Stimulated activated CD4-positive, alpha-beta T cell treated with anti-CD3 and anti-CD28 coated beads, Interleukin-12 subunit alpha, Interleukin-12 subunit beta, amount 100 ng/mL, for 4 hours (primary cell): ENCODE measurements at regions not wholly inside any gene's neighbourhood (a gene's known extent, or its start where the extent isn't known, plus 50 kb on each side); places are given as distances from the start of the nearest gene placed in this dataset.

Experiments
- DNase-seq: peaks from one replicate; pipeline ENCODE4 v3.0.0-alpha.2; 2020

DNA sequence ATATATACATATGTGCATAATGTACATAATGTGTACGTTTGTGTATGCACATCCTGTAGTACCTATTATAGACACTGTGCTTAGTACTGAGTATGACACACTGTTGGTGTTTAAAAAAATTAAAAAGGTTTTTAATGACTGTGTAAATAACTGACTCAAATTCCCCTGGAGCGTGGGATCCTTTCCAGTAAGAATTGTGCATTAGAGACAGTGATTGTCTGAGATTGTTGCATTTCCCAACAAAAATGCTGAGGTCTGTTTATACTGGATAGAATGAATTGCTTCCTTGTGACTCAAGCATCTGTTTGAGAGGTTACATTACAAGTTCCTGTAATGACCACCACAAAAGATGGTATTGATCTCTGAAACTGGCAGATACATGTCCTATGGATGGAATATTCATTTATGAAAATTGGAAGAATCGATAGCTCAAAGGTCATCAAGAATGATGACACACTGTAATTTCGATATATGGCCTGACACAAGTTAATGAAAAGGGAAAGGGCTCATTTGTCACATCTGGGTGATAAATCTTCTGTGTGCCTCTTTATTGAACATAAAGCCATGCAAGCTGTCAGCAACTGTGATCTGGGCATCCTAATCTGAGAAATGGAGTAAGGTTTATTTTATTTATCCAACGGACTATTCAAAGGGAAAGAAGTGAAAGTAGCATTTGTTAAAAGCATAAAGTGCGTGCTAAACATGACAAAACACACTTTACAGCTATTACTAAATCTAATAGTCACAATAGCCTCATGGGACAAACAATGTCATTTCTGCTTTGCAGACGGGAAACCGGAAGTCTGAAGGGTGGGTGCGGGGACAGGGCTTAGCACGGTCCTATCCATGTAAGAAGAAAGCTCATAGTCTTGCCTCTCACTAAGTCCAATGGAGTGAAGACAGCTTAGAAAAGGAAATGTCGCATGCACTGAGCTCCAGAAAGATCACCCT is 228.8 kb downstream of the CDH11 start:
- DNase-seq, result no peak

DNA sequence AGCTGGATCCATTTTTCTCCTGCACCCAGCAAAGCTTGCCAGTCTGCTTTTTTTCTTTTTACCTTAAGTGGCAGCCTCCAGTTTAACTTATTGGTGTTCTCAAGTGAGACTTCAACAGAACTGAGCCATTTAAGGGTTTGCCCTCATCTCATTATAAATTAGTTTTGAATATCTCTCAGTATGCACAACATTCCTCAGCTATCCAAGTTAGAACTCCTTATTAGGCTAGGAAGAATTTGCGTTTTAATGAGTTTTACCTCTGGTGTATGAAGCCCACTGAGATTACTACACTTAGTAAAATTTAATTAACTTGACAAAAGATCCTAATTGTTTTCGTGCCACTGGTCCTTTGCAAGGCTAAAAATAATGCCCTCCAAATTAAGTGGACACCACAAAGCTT is 232.4 kb downstream of the CDH11 start:
- no peak for DNase-seq

DNA sequence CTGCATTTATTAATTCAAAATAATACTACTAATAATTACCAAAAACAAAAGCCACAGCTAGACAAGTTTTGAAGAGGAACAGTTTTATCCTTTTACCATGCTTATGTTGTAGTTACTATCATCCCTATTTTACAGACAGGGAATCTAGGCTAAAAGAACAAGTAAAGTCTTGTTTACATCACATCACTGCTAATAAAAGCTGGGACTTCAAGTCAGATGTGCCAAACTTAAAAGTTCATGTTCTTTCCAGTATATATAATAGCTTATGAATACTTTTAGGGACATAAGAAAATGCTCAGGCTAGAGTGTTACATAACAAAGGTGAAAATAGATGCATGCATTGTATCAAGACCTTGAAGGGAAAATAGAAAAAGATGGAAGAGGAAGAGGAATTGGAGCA is 234.2 kb downstream of the CDH11 start:
- no peak for DNase-seq

DNA sequence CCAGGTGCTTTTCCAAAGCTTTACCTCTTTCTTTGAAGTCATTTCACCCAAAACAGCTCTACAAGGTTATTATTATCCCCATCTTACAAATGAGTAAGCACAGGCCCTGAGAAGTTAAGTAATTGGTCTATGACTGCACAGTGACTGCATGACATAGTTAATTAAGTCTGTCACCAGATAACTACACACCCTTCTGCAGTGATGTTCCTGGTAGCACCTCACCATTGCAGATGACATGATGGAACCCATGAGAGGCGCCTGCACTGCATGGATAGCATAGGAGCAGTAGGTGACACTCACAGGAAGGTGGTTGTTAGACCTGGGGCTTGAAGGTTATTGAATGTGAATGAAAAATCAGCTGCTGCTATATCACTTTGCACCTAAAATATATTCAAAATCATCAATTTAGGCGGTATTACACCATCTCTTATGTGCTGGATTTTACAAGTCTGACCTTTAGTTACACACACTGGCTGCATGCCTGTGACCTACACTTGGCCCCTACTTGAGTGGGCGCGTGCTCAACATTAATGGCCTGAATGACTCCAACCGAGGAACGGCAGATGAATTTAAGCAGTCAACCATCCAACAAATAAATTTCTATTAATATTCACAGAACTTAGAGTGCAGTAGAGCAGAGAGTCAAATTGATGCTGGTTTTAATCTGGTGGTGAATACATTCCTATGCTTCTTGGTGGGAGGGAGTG is 239.6 kb downstream of the CDH11 start:
- DNase-seq, result no peak

DNA sequence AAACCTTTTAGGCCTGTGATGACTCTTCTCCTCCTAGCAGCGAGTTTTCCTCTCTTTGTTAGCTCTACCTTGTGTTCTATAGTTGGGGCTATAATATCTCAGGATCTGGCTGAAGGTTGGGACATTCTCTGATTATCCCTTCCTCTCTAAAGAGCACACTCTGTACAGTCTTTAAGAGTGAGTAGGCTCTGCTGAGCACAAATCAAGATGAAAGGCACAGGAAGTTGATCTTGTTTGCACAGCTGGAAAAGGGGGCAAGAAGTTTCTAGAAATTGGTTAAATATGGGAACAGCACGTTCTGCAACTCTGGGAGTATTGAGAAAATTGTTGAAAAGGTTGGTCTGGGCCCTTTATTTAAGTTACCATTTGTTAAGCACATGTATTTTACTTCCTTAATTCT is 240.9 kb downstream of the CDH11 start:
- no peak for DNase-seq

DNA sequence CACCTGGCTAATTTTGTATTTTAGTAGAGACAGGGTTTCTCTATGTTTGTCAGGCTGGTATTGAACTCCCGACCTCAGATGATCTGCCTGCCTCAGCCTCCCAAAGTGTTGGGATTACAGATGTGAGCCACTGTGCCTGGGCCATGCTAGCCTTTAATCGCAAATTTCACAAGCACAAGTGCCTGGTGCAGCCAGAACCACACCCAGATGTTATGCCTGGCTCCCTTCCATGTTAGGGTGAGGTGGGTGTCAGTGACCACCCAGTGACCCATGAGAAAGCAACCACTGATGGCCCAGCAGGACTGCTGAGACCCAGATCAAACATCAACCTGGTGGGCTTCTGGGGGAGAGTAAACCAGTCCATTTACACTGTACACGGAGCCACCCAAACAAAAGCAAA is 241.9 kb downstream of the CDH11 start:
- no peak for DNase-seq

DNA sequence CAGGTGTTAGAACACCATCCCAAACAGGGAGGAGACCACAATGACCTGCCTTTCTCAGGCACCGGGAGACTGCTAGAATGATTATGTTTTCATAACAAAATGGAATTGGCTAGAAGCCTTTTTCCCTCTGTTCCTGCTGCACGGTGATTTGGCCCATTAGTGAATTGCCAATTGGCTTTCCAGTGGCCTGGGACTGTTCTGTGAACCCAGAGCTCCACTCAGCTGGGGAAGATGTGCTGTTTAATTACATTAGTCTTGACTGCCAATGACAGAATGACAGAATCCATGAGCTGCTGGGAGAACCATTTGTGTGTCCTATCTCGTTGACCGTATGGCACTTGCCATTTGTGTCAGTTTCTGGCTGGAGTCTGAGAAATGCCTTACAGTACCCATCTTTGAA is 242.9 kb downstream of the CDH11 start:
- no peak for DNase-seq

DNA sequence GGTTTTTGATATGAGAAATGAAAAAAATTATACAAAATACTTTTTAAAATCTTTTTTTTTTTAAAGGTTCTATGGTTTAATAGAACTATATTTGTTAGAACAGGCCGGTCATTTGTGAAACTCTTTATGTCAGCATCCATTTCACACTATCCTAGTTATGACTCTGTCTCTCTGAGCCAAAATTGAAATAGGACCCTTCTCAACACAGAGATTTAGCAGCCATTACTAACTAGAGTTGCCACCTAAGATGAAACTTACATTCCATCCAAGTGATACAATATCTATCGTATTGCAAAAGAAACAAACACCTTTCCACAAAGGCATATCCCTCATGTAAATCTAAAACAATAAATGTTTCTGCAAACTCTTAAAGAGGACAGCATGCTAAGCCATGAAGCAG is 249.8 kb downstream of the CDH11 start:
- DNase-seq, result no peak

DNA sequence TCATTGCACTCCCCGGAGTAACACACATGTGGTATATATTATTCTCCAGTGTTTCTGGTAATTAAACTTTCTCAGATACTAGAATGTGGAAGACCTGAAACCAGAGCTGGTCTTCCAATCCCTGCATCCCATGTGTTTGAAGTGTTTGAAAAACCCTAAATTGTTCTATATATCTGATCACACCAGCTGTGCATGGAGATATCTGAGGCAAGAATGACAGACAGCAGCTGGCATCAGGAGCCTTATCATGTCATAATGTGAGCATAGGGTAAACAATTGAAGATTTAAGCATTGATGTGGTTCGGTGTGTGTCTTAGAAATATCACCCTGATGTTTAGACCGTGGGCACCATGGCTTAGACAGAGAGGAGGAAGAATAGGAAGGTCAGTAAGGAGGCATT is 251.0 kb downstream of the CDH11 start:
- no peak for DNase-seq

DNA sequence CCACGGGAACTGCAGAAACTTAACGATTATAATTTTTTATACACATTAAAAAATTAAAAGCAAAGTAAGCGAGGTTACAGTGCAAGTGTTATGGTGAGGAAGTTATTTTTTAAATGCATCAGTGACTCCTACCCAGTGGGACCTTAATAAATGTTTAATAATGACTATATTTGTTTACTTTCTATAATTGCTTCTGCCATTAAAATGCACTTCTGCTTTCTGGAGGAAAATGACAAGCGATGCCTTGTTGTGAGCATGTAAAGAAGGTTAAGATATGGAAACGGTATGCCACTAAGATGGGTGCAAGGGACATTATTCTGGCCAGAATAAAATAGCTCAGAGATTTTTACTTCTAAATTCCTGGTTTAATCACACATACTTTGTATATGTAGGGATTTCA is 252.1 kb downstream of the CDH11 start:
- DNase-seq, result no peak

DNA sequence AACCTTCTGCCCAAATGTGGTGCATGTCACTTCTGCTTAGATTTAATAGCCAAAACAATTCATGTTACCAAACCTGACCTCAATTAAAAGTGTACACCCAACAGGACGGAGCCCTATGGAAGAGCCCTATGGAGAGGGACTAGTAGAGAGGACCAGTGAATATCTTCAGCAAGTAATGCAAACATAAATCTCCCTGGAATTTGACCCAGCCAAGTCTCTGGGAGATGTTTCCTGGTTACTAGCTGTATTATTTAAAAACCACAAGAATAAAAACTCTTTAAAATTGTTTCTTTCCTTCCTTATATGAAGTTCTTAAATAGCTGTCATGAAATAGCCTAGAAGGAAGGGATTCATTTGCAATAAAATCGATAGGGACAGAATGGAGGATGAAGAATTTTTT is 255.8 kb downstream of the CDH11 start:
- no peak for DNase-seq

DNA sequence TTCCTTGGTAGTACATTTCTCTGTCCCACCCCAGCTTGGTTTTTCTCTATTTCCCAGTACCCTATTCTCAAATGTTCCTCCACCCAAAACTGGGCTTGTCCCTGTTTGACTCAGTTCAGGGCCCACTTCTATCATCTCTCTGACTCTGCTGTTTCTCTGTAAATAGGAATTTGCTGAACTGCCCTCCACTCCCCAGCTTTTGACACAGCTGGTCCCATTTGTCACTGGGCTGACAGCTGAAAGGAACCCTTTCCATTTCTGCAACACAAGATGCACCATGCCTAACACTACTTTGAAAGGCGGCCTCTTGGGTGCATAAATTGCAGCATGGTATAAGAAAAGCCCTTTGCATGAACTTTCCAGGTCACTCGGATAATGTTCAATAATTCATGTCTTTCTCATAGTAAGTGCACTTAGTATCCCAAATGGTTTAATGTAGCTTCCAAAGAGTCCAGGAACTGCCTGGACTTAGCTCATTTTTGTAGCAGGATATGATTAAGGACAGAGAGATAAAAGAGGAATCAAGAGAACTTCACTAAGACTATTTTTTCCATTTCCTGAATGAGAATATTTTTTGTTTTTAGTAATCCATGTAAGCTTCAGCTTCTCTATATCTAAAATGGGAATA is 256.7 kb downstream of the CDH11 start:
- DNase-seq, result no peak

DNA sequence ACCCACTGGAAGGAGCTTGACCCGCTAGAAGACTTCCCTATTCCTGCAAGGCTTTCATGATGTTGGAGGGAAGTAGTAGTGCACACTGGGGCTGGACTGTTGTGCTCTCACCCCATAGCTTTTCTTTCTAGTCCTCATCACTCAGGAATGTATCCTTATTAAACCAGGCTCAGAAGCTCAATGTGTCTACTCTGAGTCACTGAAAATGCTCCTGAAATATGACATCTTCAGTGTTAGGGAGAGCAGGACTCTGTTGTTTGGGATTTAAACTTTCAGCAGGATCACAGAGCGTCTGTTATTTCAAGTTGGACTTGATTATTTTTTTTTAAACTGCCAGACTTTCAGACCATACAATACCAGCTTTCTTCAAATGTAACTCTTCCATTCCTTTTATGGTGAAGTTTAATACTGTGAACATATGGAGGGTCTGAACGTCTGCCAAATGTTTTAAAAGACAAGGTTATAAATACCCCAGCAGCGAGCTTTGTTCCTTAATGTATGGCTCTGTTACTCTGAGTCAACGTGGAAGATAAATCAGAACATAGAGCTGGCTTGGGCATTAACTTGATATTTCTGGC is 257.5 kb downstream of the CDH11 start:
- DNase-seq, result no peak

DNA sequence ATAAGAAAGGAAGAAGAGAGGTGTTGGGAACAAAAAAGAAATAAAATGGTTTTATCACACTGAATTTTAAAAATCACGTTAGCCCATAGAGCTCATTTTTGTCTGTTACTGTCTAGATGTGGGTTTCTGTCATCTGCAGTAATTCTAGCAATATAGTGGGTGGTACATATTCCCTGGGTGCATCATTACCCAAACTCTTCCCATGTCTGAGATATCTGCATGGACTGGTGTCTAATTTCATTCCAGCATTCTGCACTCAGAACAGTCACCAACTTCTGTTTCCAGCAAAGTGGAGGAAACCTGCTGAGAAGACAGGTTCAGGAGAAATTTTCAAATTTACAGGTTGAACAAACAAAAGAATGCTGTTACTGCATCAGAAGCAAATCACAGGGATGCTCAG is 263.8 kb downstream of the CDH11 start:
- no peak for DNase-seq

DNA sequence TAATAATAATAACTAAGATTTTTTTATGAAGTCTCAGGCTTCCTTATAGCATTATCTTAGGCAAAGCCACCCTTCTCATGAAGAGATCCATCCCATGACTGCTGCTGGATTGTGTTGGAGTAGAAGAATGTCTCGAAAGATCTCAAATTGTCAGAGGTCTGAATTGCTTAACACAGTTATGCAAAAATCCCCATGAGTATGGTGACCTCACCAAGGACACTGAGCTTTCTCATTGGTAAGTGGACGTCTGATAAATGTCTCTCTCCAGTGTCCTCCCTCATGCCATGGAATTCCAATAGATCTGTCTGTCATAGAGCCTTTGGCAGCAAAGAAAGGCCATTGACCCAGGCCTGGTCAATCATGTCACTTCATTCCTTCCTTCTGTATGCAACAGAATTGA is 264.5 kb downstream of the CDH11 start:
- DNase-seq, result no peak

DNA sequence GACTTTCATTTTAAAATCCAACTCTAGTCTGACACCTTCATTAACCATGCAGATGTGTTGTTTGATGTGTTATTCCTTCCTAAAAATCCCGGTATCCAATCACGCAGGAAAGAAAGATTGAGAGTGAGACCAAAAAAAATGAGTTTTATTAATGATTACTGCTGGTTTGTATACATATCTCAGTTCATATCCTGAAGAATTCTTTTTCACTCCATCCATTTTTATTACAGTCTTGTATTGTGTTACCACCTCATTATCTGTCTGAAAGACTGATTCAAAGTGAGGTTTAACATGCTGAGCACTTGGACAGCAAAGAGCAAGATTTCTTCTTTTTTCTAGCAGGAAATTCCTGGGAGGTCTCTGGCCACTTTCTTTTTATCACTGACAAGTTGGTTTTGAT is 268.3 kb downstream of the CDH11 start:
- no peak for DNase-seq

DNA sequence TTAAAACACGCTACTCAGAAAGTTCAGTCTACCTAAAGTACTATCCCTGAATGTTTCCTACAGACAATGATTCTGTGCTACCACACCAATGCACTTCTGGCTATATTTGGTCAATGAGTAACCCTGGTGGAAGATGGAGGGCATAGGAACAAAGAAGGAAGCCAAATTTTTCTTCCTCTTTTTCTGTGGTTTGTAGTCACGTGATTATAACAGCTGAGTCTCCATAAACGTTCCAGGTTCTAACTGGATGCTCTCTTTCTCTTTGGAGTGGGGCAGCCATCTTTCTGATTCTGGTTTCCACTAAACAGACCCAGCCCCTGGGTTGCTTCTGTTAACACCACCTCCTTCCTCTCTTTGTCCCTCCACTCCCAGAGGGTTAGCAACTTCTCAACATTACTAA is 274.9 kb downstream of the CDH11 start:
- DNase-seq, result no peak

DNA sequence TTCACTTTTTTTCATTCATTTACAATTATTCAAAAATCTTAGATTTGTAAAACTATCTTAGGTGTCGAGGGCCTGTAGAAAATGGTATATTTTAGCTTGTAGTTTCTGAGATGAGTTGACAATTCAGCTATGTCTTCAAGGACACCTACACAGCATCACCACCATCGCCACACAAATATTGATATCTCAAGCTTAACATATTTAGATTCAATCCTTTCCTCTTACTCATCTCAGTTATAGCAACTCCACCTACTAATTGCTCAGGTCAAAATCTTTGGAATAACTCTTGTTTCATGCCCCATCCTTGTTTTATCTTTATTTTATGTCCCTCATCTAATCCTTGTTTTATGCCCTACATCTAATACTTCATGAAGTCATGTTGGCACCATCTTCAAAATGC is 276.8 kb downstream of the CDH11 start:
- DNase-seq, result no peak

DNA sequence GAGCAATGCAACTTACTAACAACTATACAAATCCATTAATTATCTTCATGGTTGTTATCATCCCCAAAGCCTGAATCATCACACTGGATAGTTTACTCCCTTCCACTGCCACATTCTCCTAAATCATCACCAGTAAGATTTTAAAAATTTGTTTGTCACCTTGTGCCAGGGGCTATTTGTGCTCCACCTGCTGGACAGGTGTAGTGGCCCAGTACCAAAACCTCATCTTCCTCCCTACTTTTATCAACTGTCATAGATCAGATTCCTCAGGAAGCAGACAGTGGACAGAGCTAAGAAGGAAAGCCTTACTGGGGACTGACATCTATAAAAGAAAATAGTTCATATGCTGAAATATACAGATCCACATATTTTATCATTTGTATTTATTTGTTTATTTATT is 280.4 kb downstream of the CDH11 start:
- no peak for DNase-seq

DNA sequence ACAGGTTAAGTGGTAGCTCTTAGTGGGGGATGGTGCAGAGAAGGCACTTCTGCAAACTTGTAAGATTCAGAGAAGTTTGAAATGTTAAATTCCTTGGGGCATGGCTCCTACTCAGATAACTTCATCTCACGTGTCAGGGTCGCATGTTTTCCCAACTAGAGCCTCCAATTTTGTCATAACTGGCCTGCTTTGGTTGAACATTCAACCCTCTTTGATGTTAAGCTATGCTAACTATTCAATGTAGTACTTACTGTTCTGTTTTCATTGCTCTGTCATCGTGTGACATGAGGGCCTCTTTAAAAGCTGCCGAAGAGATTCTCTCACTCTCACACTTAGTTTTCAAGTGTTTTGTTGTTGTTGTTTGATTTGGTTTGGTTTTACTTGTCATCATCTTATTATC is 280.8 kb downstream of the CDH11 start:
- no peak for DNase-seq

DNA sequence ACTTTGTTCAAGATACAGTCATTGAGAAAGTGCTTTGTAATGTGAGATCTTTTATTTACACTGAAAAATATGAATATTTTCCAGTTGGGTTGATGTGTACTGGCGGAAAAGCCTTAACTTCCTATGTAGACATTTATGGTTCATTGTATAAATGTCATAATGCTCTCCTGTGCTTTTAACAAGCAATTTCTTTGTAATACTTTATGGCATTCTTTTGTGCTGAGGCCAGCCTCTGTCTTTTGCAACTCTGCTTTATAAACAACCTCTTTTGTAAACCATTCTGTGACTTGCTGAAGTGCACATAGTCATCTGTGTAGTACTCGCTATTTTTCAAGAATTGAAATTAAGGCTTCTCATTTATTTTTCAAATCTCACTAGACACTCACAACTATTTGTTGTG is 291.2 kb downstream of the CDH11 start:
- DNase-seq, result no peak

DNA sequence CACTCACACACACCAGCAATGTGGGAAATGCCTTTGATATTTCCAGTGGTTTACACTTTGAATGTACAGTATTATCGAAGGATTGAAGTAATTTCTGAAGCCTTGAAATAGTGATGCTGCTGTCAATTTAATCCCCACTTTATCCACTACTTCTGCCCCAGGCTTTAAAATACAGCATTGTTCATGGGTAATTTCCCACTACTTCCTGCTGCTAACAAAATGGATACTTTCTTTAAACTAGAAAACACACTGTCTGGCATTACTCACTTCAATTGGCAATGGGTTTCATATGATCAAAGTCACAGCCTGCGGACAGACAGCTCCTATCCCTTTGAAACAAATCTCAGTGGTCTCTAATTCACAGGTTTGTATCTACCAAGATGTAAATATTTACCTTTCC is 292.2 kb downstream of the CDH11 start:
- no peak for DNase-seq

DNA sequence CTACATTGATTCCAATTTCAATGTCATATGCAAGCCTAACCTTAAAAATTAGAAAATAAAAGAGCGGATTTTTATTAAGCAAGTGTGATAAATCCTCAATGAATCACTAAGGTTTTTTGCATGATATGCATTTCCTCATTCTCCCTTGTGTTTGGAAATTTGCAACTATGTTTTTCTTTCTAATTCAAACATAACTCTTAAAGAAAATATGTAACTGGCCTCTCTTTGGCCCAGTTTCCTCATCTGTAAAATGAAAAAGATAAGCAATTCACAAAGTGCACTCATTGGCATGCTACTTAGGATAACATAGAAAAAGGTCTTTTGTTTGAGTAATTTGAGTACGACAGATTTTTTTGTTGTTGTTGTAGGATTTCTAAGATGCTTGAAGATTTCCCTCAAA is 295.5 kb downstream of the CDH11 start:
- no peak for DNase-seq
